Uterus (tissue), 2 donors: ENCODE measurements at regions not wholly inside any gene's neighbourhood (a gene's known extent, or its start where the extent isn't known, plus 50 kb on each side); places are given as distances from the start of the nearest gene placed in this dataset.

Source experiments
- POLR2A ChIP-seq, 2 donors: fragments of 450-650 bp; IDR thresholded peaks; one replicate each; pipeline ENCODE4 v1.6.1; 2016; ENCODE audit warnings: antibody characterized with exemption in 2 of 2, mild to moderate bottlenecking in 1 of 2, moderate library complexity in 1 of 2
- TF ChIP-seq, protein P1 (sequence below), 4 experiments: fragments of 200-600 bp in 2 of 4; fragments of 450-650 bp in 2 of 4; sonication (generic) in 2 of 4; IDR thresholded peaks; one replicate each; pipeline ENCODE4 v1.5.1; 2016 to 2019; ENCODE audit warnings: antibody characterized with exemption in 4 of 4, mild to moderate bottlenecking in 2 of 4, moderate library complexity in 1 of 4

GRCh38 chr22:34102633-34103032, 182.4 kb upstream of the LARGE1 start:
- TF ChIP-seq POLR2A (IDR thresholded peaks at IDR 0.05): no peak
- TF ChIP-seq, protein P1, sequence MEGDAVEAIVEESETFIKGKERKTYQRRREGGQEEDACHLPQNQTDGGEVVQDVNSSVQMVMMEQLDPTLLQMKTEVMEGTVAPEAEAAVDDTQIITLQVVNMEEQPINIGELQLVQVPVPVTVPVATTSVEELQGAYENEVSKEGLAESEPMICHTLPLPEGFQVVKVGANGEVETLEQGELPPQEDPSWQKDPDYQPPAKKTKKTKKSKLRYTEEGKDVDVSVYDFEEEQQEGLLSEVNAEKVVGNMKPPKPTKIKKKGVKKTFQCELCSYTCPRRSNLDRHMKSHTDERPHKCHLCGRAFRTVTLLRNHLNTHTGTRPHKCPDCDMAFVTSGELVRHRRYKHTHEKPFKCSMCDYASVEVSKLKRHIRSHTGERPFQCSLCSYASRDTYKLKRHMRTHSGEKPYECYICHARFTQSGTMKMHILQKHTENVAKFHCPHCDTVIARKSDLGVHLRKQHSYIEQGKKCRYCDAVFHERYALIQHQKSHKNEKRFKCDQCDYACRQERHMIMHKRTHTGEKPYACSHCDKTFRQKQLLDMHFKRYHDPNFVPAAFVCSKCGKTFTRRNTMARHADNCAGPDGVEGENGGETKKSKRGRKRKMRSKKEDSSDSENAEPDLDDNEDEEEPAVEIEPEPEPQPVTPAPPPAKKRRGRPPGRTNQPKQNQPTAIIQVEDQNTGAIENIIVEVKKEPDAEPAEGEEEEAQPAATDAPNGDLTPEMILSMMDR (IDR thresholded peaks at IDR 0.05): no peak
